HepG2 (cell line): ENCODE measurements at regions not wholly inside any gene's neighbourhood (a gene's known extent, or its start where the extent isn't known, plus 50 kb on each side); places are given as distances from the start of the nearest gene placed in this dataset.

Experiments used
- ATAC-seq: fragments of 200-7000 bp; cut with Tn5 transposase; 3 replicates; pipeline ENCODE4 v1.9.1; 2020; ENCODE audit warnings: mild to moderate bottlenecking, moderate library complexity
- BruUV-seq: library from RNA; stranded (reverse); fragments of 400-500 nt; replicated peaks from 2 replicates; lab custom pipeline; 2021; lab: Mats Ljungman, UMichigan
- CTCF ChIA-PET: fragments of 300-600 bp; formaldehyde crosslinking; extraction: SDS; loops from one replicate; lab custom pipeline; 2021; ENCODE audit warnings: low total read pairs, inconsistent platforms, low intra/inter-chr PET ratio; lab: Yijun Ruan, JAX
- POLR2A ChIA-PET: fragments of 350-600 bp; sonication (Branson Sonifier 250); formaldehyde crosslinking; loops from one replicate; lab custom pipeline; 2020; ENCODE audit warnings: antibody characterized with exemption, inconsistent platforms; lab: Yijun Ruan, JAX
- DNase-seq: peaks from one replicate; pipeline ENCODE4 v3.0.0-alpha.2; 2015; ENCODE audit warnings: low spot score
- FAIRE-seq: peaks from 3 replicates; lab custom pipeline; 2011; peaks lifted over from hg19 to GRCh38; lab: Jason Lieb, UNC
- H2AFZ ChIP-seq: one replicate; pipeline ENCODE4 v1.6.1; 2011; ENCODE audit warnings: low read length, inconsistent platforms
- H3K27ac ChIP-seq: fragments of 300-600 bp; 3 replicates; pipeline ENCODE4 v1.8.0; 2011; ENCODE audit warnings: mixed run types, mild to moderate bottlenecking, mixed read lengths, low read length, inconsistent platforms; ENCODE audit not compliant: insufficient read depth; ENCODE audit errors: extremely low read length
- H3K27me3 ChIP-seq, 2 experiments: fragments of 200-600 bp in 1 of 2; 2 replicates in 1 of 2; 3 replicates in 1 of 2; pipeline versions ENCODE4 v1.6.0 to v1.8.0; 2011; ENCODE audit warnings: low read length in 2 of 2, mild to moderate bottlenecking in 2 of 2, moderate library complexity in 2 of 2, inconsistent platforms in 1 of 2; ENCODE audit not compliant: insufficient read depth in 2 of 2, control insufficient read depth in 1 of 2
- H3K36me3 ChIP-seq, 2 experiments: fragments of 200-600 bp in 1 of 2; replicated peaks in 1 of 2; 2 replicates in 1 of 2; 3 replicates in 1 of 2; pipeline versions ENCODE4 v1.5.1 to v1.8.0; 2011; ENCODE audit warnings: low read length in 2 of 2, inconsistent platforms in 1 of 2; ENCODE audit not compliant: insufficient read depth in 2 of 2, control insufficient read depth in 1 of 2
- H3K4me1 ChIP-seq: 2 replicates; pipeline ENCODE4 v1.5.1; 2012; ENCODE audit warnings: low read length, inconsistent platforms; ENCODE audit not compliant: insufficient read depth
- H3K4me2 ChIP-seq: 2 replicates; pipeline ENCODE4 v1.6.0; 2011; ENCODE audit warnings: low read depth, low read length, inconsistent platforms
- H3K4me3 ChIP-seq, 3 experiments: fragments of 200-600 bp in 1 of 3; sonication (generic), shearing (Covaris generic) in 1 of 3; replicated peaks in 1 of 3; 2 replicates each; pipeline ENCODE4 v1.5.1; 2011 to 2016; ENCODE audit warnings: low read length in 3 of 3, inconsistent platforms in 2 of 3, low read depth in 2 of 3, mild to moderate bottlenecking in 2 of 3, control low read depth in 1 of 3, mixed read lengths in 1 of 3; ENCODE audit not compliant: insufficient read depth in 1 of 3
- H3K79me2 ChIP-seq: one replicate; pipeline ENCODE4 v1.6.1; 2011; ENCODE audit warnings: low read length, inconsistent platforms; ENCODE audit not compliant: insufficient read depth
- H3K9ac ChIP-seq: 2 replicates; pipeline ENCODE4 v1.6.0; 2011; ENCODE audit warnings: mild to moderate bottlenecking, low read depth, low read length, inconsistent platforms; ENCODE audit not compliant: insufficient read depth
- H3K9me3 ChIP-seq: 2 replicates; pipeline ENCODE4 v1.5.1; 2012; ENCODE audit warnings: mild to moderate bottlenecking, low read length
- H4K20me1 ChIP-seq: 2 replicates; pipeline ENCODE4 v1.6.0; 2011; ENCODE audit warnings: inconsistent platforms, mild to moderate bottlenecking, low read length, moderate library complexity; ENCODE audit not compliant: insufficient read depth
- FOXP1 ChIP-seq, 2 experiments: fragments of 450-650 bp in 1 of 2; IDR thresholded peaks; 2 replicates each; pipeline ENCODE4 v1.6.1; 2017 to 2018; ENCODE audit warnings: antibody characterized with exemption in 1 of 2
- HDAC1 ChIP-seq: sonication (generic); formaldehyde crosslinking; IDR thresholded peaks from 2 replicates; pipeline ENCODE4 v1.5.1; 2020; ENCODE audit warnings: mild to moderate bottlenecking, missing genetic modification reagents
- JARID2 ChIP-seq: sonication (generic); formaldehyde crosslinking; IDR thresholded peaks from 2 replicates; pipeline ENCODE4 v1.8.1; 2023; ENCODE audit warnings: missing genetic modification reagents, inconsistent platforms; ENCODE audit not compliant: insufficient replicate concordance
- RCOR2 ChIP-seq: IDR thresholded peaks from 2 replicates; pipeline ENCODE4 v1.6.1; 2016; ENCODE audit warnings: missing biosample characterization, missing genetic modification reagents
- SRSF9 ChIP-seq: fragments of 200-400 bp; formaldehyde crosslinking; IDR thresholded peaks from 2 replicates; pipeline ENCODE4 v1.6.1; 2018; ENCODE audit warnings: borderline replicate concordance, mild to moderate bottlenecking, low read depth, low read length; ENCODE audit not compliant: insufficient read depth, poor library complexity, severe bottlenecking
- ZBTB46 ChIP-seq: sonication (generic); formaldehyde crosslinking; IDR thresholded peaks from 2 replicates; pipeline ENCODE4 v1.4.0; 2020; ENCODE audit warnings: mild to moderate bottlenecking, missing genetic modification reagents, borderline replicate concordance
- ZBTB7B ChIP-seq: sonication (generic); formaldehyde crosslinking; IDR thresholded peaks from 2 replicates; pipeline ENCODE4 v1.4.0; 2020; ENCODE audit warnings: missing genetic modification reagents
- ZNF598 ChIP-seq: sonication (generic); formaldehyde crosslinking; IDR thresholded peaks from 2 replicates; pipeline ENCODE4 v1.5.1; 2020; ENCODE audit warnings: mild to moderate bottlenecking, missing genetic modification reagents, borderline replicate concordance
- ZNF614 ChIP-seq: IDR thresholded peaks from 2 replicates; pipeline ENCODE4 v1.6.1; 2018; ENCODE audit warnings: missing biosample characterization, missing genetic modification reagents, inconsistent platforms, borderline replicate concordance
- ZNF788 ChIP-seq: sonication (generic); formaldehyde crosslinking; IDR thresholded peaks from 2 replicates; pipeline ENCODE4 v1.5.0; 2020; ENCODE audit warnings: mild to moderate bottlenecking, missing genetic modification reagents, borderline replicate concordance
- ZNF850 ChIP-seq: sonication (generic); formaldehyde crosslinking; conservative IDR thresholded peaks from 2 replicates; pipeline ENCODE4 v1.9.0; 2021; ENCODE audit warnings: mild to moderate bottlenecking, missing genetic modification reagents
- WGBS: methylation state at CpG from one replicate; pipeline ENCODE4 v1.1.6; 2017; ENCODE audit warnings: low lambda C conversion rate; 5-methylcytosine and 5-hydroxymethylcytosine counted together
- in situ Hi-C: cut with HindIII; loops from 2 replicates; pipeline ENCODE4 v1.10.0; 2017; ENCODE audit warnings: low pct_unique_long_range_greater_than_20kb; ENCODE audit not compliant: extremely low pct_ligation_motif_present
- intact Hi-C: fragments of 100-400 bp; cut with micrococcal nuclease; formaldehyde crosslinking; loops from one replicate; pipeline ENCODE4 v1.10.0; 2022; ENCODE audit not compliant: unreplicated experiment

GRCh38 chr3:189569473-189569872 lies 61.7 kb upstream of the TP63 start:
- H3K4me1 ChIP-seq, result no peaks in the 10 kb centered on the region
- BruUV-seq, result no TSS peak
- ATAC-seq (no peak), FAIRE-seq (no peak), DNase-seq (no peak)
- ChIA-PET CTCF (no interaction called here), POLR2A (no interaction called here)
- H4K20me1 ChIP-seq, result no peaks in the 10 kb centered on the region
- H3K4me2 ChIP-seq, result no peak overlapping the region
- H3K9ac ChIP-seq, result no peak overlapping the region
- no peaks in the 10 kb centered on the region for H3K36me3 ChIP-seq
- H3K9me3 ChIP-seq, result no peaks in the 10 kb centered on the region
- no peak overlapping the region for H3K4me3 ChIP-seq
- no peak overlapping the region for H3K27ac ChIP-seq
- intact Hi-C loops, result no loop called here
- no peaks in the 10 kb centered on the region for H3K79me2 ChIP-seq
- TF ChIP-seq ZNF850 (CRISPR knock-in tag) (no peak), ZBTB7B (CRISPR knock-in tag) (no peak), FOXP1 (IDR thresholded peaks at IDR 0.05) (no peak), FOXP1 (CRISPR knock-in tag; IDR thresholded peaks at IDR 0.05) (no peak), ZNF614 (no peak), ZNF788 (CRISPR knock-in tag) (no peak), JARID2 (CRISPR knock-in tag) (no peak), SRSF9 (no peak), HDAC1 (CRISPR knock-in tag) (no peak), ZNF598 (no peak), ZBTB46 (no peak), RCOR2 (no peak)
- 30% methylated on average over 4 of the region's 4 CpGs for WGBS
- no peak overlapping the region for H2AFZ ChIP-seq
- no peaks in the 10 kb centered on the region for H3K27me3 ChIP-seq
- in situ Hi-C loops, result no loop called here
